ENCODE measurements at regions not wholly inside any gene's neighbourhood (a gene's known extent, or its start where the extent isn't known, plus 50 kb on each side); places are given as distances from the start of the nearest gene placed in this dataset.

DNA sequence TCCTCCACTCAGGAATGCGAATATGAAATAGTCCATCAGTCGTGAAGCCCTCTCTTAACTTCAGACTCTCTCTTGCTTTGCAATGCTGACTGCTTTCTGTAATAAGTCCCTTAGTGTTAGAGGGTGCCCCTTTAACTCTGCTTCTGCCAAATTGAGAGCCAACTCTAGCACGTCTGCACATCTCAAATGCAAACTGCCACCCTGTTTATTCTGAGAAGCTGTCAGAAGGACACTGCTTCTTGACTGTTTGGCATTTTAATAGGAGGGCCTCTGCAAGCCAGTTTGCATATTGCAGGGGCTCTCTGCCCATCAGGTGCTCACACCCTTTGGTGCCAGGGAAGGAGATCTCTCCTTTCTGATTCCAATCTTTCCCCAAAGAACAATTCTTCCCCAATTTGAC lies 589.8 kb upstream of the CDH4 start:
- DNase-seq (ENCODE audit: low read depth, low spot score), result no peak
- peaks cover 14% of the 10 kb centered on the region for H3K9me3 ChIP-seq (ENCODE audit: control insufficient read depth, insufficient read depth, low read length)
- no peak overlapping the region for H3K4me3 ChIP-seq (ENCODE audit: low read depth, low read length)
- no peak overlapping the region for H3K27ac ChIP-seq (ENCODE audit: low read depth, low read length)
- no peak for TF ChIP-seq CTCF (IDR thresholded peaks at IDR 0.05; ENCODE audit: low read depth, low read length)
- ChIA-PET CTCF (no interaction called here), POLR2A (no interaction called here)
- no peaks in the 10 kb centered on the region for H3K27me3 ChIP-seq (ENCODE audit: control insufficient read depth, insufficient read depth, low read length)

DNA sequence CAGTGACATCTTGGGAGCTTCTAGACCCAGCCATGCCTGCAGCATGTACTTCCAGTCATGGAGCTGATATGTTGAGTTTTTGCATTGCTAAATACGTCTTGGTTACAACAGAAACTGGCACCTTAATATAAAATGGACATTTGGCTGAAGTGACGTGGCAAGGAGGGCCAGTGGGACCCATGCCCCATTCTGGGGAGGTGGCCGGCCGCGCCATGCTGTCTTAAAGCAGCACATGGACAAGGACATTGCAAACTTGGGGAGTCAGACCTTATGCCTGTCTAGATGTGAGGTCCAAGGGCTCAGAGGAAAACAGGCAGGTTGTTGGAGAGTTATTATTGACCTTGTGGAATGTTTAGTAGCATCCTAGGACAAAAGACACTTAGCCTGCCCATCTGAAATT lies 588.0 kb upstream of the CDH4 start:
- no peaks in the 10 kb centered on the region for H3K27me3 ChIP-seq (ENCODE audit: control insufficient read depth, insufficient read depth, low read length)
- H3K9me3 ChIP-seq (ENCODE audit: control insufficient read depth, insufficient read depth, low read length), result no peaks in the 10 kb centered on the region; the same call in 1 of the 2 replicates
- POLR2A ChIA-PET, result no interaction called here
- H3K4me3 ChIP-seq (ENCODE audit: low read depth, low read length), result no peak overlapping the region
- CTCF ChIA-PET, result no interaction called here
- no peak for DNase-seq (ENCODE audit: low read depth, low spot score)
- no peak for TF ChIP-seq CTCF (IDR thresholded peaks at IDR 0.05; ENCODE audit: low read depth, low read length)
- H3K27ac ChIP-seq (ENCODE audit: low read depth, low read length), result no peak overlapping the region

- TF ChIP-seq CTCF (IDR thresholded peaks at IDR 0.05; ENCODE audit: low read depth, low read length), result no peak
- Histone ChIP-seq H3K27me3 (ENCODE audit: control insufficient read depth, insufficient read depth, low read length) (no peaks in the 10 kb centered on the region), H3K4me3 (ENCODE audit: low read depth, low read length) (no peak overlapping the region), H3K9me3 (ENCODE audit: control insufficient read depth, insufficient read depth, low read length) (no peaks in the 10 kb centered on the region), H3K27ac (ENCODE audit: low read depth, low read length) (no peak overlapping the region)
- DNase-seq (ENCODE audit: low read depth, low spot score), result no peak
- CTCF ChIA-PET, result no interaction called here
- POLR2A ChIA-PET, result no interaction called here
Measured at GRCh38 chr20:60667641-60668040, 584.4 kb upstream of the CDH4 start.

GRCh38 chr20:60669211-60669610 lies 582.9 kb upstream of the CDH4 start:
- ChIA-PET CTCF (no interaction called here), POLR2A (no interaction called here)
- H3K4me3 ChIP-seq (ENCODE audit: low read depth, low read length), result no peak overlapping the region
- no peaks in the 10 kb centered on the region for H3K9me3 ChIP-seq (ENCODE audit: control insufficient read depth, insufficient read depth, low read length)
- DNase-seq (ENCODE audit: low read depth, low spot score), result no peak
- H3K27ac ChIP-seq (ENCODE audit: low read depth, low read length), result no peak overlapping the region
- no peaks in the 10 kb centered on the region for H3K27me3 ChIP-seq (ENCODE audit: control insufficient read depth, insufficient read depth, low read length)
- TF ChIP-seq CTCF (IDR thresholded peaks at IDR 0.05; ENCODE audit: low read depth, low read length), result no peak

DNA sequence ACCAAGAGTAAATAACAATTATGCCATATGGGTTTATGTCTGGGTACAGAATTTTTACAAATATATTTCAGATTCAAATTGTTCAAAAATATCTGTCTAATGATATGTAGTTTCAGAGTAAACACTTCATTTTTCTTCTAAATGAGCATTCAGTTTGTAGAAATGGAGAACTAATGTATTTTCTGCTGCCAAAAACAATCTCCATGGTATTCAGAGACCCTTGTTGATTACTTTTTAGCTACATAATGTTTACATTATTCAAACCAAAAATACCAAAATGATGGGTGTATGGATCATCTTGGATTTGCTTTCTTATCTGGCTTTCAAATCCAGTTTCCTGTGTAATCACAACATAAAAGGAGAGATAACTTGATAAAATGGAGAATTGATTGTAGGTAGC lies 576.0 kb upstream of the CDH4 start:
- Histone ChIP-seq H3K9me3 (ENCODE audit: control insufficient read depth, insufficient read depth, low read length) (no peaks in the 10 kb centered on the region), H3K4me3 (ENCODE audit: low read depth, low read length) (no peak overlapping the region), H3K27ac (ENCODE audit: low read depth, low read length) (no peak overlapping the region), H3K27me3 (ENCODE audit: control insufficient read depth, insufficient read depth, low read length) (no peaks in the 10 kb centered on the region)
- DNase-seq (ENCODE audit: low read depth, low spot score), result no peak
- ChIA-PET POLR2A (no interaction called here), CTCF (no interaction called here)
- TF ChIP-seq CTCF (IDR thresholded peaks at IDR 0.05; ENCODE audit: low read depth, low read length), result no peak

All from AG04450 (cell line).